Adrenal gland (tissue), 9 donors: ENCODE measurements at regions not wholly inside any gene's neighbourhood (a gene's known extent, or its start where the extent isn't known, plus 50 kb on each side); places are given as distances from the start of the nearest gene placed in this dataset.

ENCODE experiments used
- DNase-seq, 7 donors: peaks; one replicate each; pipeline ENCODE4 v3.0.0-alpha.2; 2019 to 2020
- H3K27ac ChIP-seq, 5 donors: fragments of 200-600 bp; sonication (generic) in 4 of 5; 1 replicate in 3 of 5; 2 replicates in 2 of 5; pipeline versions ENCODE4 v1.5.1 to v1.8.0; 2016 to 2020; ENCODE audit warnings: mild to moderate bottlenecking in 1 of 5
- H3K27me3 ChIP-seq: fragments of 200-600 bp; 2 replicates; pipeline ENCODE4 v1.8.0; 2021
- H3K36me3 ChIP-seq, 2 donors: fragments of 200-600 bp; replicated peaks in 1 of 2; 1 replicate in 1 of 2; 2 replicates in 1 of 2; pipeline versions ENCODE4 v1.5.1 to v1.8.0; 2018 to 2022
- H3K4me1 ChIP-seq, 2 donors: fragments of 200-600 bp; replicated peaks in 1 of 2; 1 replicate in 1 of 2; 2 replicates in 1 of 2; pipeline versions ENCODE4 v1.5.1 to v1.8.0; 2018 to 2021
- H3K4me3 ChIP-seq, 4 donors: fragments of 200-600 bp; sonication (generic) in 3 of 4; one replicate each; pipeline ENCODE4 v1.5.1; 2016 to 2018
- H3K9me3 ChIP-seq, 3 donors: fragments of 200-600 bp; sonication (generic) in 1 of 3; replicated peaks in 1 of 3; 1 replicate in 2 of 3; 2 replicates in 1 of 3; pipeline versions ENCODE4 v1.5.1 to v1.8.0; 2016 to 2021
- CTCF ChIP-seq, 6 experiments: fragments of 450-650 bp in 4 of 6; fragments of 200-600 bp in 2 of 6; sonication (generic) in 1 of 6; IDR thresholded peaks; 1 replicate in 5 of 6; 2 replicates in 1 of 6; pipeline versions ENCODE4 v1.5.1 to v1.8.0; 2016 to 2021; ENCODE audit warnings: antibody characterized with exemption in 6 of 6, mild to moderate bottlenecking in 2 of 6, moderate library complexity in 1 of 6
- POLR2A ChIP-seq, 2 donors: fragments of 450-650 bp; IDR thresholded peaks; one replicate each; pipeline ENCODE4 v1.6.1; 2017; ENCODE audit warnings: antibody characterized with exemption in 2 of 2, mild to moderate bottlenecking in 2 of 2, moderate library complexity in 1 of 2
- WGBS, 4 donors: extraction: QIAGEN DNeasy Blood & Tissue Kit in 2 of 4; methylation state at CpG; one replicate each; pipeline versions ENCODE4 v1.1.5 to v1.1.7; 2013 to 2017; 5-methylcytosine and 5-hydroxymethylcytosine counted together
- intact Hi-C, 2 donors: fragments of 100-400 bp; cut with DNase I; formaldehyde crosslinking; loops; one replicate each; pipeline versions ENCODE4 v1.14.1 to v1.15.0; 2022 to 2023
- donor health status: healthy with polysubstance abuse.
- donor health status: Bipolar disorder and iron deficiency.
- donor health status: DM: yes; HTN: yes; CAD: no.
- donor health status: DM: no; HTN: no; CAD: no.
- donor health status: DM: no; HTN: no; CAD: no.

- DNase-seq: no peak
- WGBS, 4 donors: 73 to 90% (median 83%) methylated on average over 3 to 7 of the region's 7 CpGs
- H3K27me3 ChIP-seq: no peaks in the 10 kb centered on the region
- H3K36me3 ChIP-seq: no peaks in the 10 kb centered on the region
- H3K27ac ChIP-seq: no peak overlapping the region
- H3K4me3 ChIP-seq: no peak overlapping the region
- TF ChIP-seq CTCF (IDR thresholded peaks at IDR 0.05) (no peak), POLR2A (IDR thresholded peaks at IDR 0.05) (no peak)
- no peaks in the 10 kb centered on the region for H3K9me3 ChIP-seq
- no peaks in the 10 kb centered on the region for H3K4me1 ChIP-seq
- intact Hi-C loops: no loop called here
Observed at GRCh38 chr13:109385242-109385560, 401.2 kb downstream of the IRS2 start.

DNA sequence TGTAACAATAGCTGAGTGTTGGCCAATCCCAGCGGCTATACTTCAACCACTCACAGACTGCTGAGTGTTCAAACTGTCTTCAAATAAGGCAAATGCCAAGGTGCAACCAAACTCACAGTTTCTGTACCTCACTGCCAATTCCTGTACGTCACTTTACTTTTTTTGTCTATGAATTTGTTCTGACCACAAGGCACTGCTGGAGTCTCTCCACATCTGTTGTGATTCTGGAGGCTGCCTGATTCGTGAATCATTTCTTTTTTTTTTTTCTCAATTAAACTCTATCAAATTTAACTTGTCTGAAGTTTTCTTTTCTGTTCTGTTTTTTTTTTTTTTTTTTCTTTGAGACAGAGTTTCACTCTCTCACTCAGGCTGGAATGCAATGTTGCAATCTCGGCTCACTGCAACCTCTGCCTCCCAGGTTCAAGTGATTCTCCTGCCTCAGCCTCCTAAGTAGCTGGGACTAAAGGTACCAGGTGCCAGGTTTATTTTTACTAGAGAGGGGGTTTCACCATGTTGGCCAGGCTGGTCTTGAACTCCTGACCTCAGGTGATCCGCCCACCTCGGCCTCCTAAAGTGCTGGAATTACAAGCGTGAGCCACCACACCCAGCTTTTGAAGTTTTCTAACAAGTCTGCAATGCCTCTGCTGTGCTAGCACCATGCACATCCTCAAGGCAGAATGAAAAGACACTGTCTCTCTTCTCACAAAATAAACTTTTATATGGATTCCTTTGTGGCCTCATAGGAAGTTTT is 401.7 kb downstream of the IRS2 start:
- DNase-seq: no peak
- Histone ChIP-seq H3K27me3 (no peaks in the 10 kb centered on the region), H3K4me3 (no peak overlapping the region), H3K4me1 (no peaks in the 10 kb centered on the region), H3K36me3 (no peaks in the 10 kb centered on the region), H3K27ac (no peak overlapping the region), H3K9me3 (no peaks in the 10 kb centered on the region)
- no peak for TF ChIP-seq CTCF (IDR thresholded peaks at IDR 0.05)
- TF ChIP-seq POLR2A (IDR thresholded peaks at IDR 0.05): no peak
- intact Hi-C loops: no loop called here
- WGBS, 4 donors: 69 to 84% (median 75%) methylated on average over 7 of the region's 7 CpGs

DNA sequence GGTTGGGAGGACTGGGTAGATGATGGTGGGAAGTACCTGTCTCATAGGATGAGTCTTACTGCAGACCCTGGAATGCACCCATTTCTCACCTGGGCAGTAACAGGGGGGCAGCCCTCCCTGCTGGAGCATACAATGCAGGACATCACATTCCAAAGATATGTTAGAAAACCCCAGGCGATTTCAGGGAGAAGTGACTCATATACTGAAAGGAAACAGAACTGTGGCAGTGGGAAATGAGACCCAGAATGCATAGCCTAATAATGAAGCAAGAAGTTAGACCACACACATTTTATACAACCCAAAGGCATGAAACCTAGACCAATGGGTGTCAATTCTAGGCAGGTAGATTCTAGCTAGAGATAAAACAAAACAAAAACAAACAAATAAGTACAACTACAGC is 402.7 kb downstream of the IRS2 start:
- Histone ChIP-seq H3K4me3 (no peak overlapping the region), H3K36me3 (no peaks in the 10 kb centered on the region), H3K4me1 (no peaks in the 10 kb centered on the region), H3K27me3 (no peaks in the 10 kb centered on the region), H3K27ac (no peak overlapping the region), H3K9me3 (no peaks in the 10 kb centered on the region)
- WGBS, 4 donors: 50 to 84% (median 63%) methylated on average over 1 of the region's 1 CpG
- DNase-seq: no peak
- TF ChIP-seq CTCF (IDR thresholded peaks at IDR 0.05) (no peak), POLR2A (IDR thresholded peaks at IDR 0.05) (no peak)
- intact Hi-C loops: no loop called here

GRCh38 chr13:109381546-109382180 is 404.7 kb downstream of the IRS2 start:
- intact Hi-C loops: no loop called here
- Histone ChIP-seq H3K4me1 (no peaks in the 10 kb centered on the region), H3K9me3 (no peaks in the 10 kb centered on the region), H3K36me3 (no peaks in the 10 kb centered on the region), H3K27ac (no peak overlapping the region), H3K27me3 (no peaks in the 10 kb centered on the region), H3K4me3 (no peak overlapping the region)
- no peak for DNase-seq
- 53 to 67% (median 60%) methylated on average over 5 of the region's 5 CpGs for WGBS, 4 donors
- no peak for TF ChIP-seq CTCF (IDR thresholded peaks at IDR 0.05)
- no peak for TF ChIP-seq POLR2A (IDR thresholded peaks at IDR 0.05)
